CD4-positive, alpha-beta T cell (primary cell): ENCODE measurements at regions not wholly inside any gene's neighbourhood (a gene's known extent, or its start where the extent isn't known, plus 50 kb on each side); places are given as distances from the start of the nearest gene placed in this dataset.

ENCODE experiments used
- ATAC-seq: fragments of 200-7000 bp; cut with Tn5 transposase; one replicate; pipeline ENCODE4 v1.10.0; 2022; ENCODE audit warnings: mild to moderate bottlenecking; ENCODE audit not compliant: poor library complexity
- CTCF ChIA-PET: fragments of 350-600 bp; sonication (Branson Sonifier 250); formaldehyde crosslinking; loops from one replicate; lab custom pipeline; 2021; ENCODE audit warnings: antibody characterized with exemption, inconsistent platforms; lab: Charles Lee
- POLR2A ChIA-PET: fragments of 350-600 bp; sonication (Branson Sonifier 250); formaldehyde crosslinking; loops from one replicate; lab custom pipeline; 2021; ENCODE audit warnings: antibody characterized with exemption, inconsistent platforms; lab: Charles Lee
- DNase-seq, 14 experiments: peaks; one replicate each; pipeline ENCODE4 v3.0.0-alpha.2; 2013 to 2020; ENCODE audit warnings: mixed read lengths in 2 of 14
- H3K27ac ChIP-seq, 2 donors: one replicate each; pipeline versions ENCODE4 v1.5.1 to v1.7.0; 2013; ENCODE audit warnings: low read length in 2 of 2, low read depth in 1 of 2, mild to moderate bottlenecking in 1 of 2
- H3K27me3 ChIP-seq, 2 experiments: 1 replicate in 1 of 2; 2 replicates in 1 of 2; pipeline versions ENCODE4 v1.6.1 to v1.7.0; 2013; ENCODE audit warnings: low read length in 2 of 2, control low read depth in 1 of 2, mild to moderate bottlenecking in 1 of 2, moderate library complexity in 1 of 2; ENCODE audit not compliant: insufficient read depth in 2 of 2, control insufficient read depth in 1 of 2
- H3K36me3 ChIP-seq: one replicate; pipeline ENCODE4 v1.6.1; 2013; ENCODE audit warnings: low read length, control low read depth; ENCODE audit not compliant: insufficient read depth
- H3K4me1 ChIP-seq: one replicate; pipeline ENCODE4 v1.6.1; 2013; ENCODE audit warnings: low read length, control low read depth; ENCODE audit not compliant: insufficient read depth
- H3K4me3 ChIP-seq: one replicate; pipeline ENCODE4 v1.5.1; 2013; ENCODE audit warnings: mild to moderate bottlenecking, low read length, moderate library complexity
- H3K9me3 ChIP-seq, 2 experiments: 1 replicate in 1 of 2; 2 replicates in 1 of 2; pipeline versions ENCODE4 v1.6.1 to v1.7.0; 2013; ENCODE audit warnings: low read length in 2 of 2, mild to moderate bottlenecking in 2 of 2, control low read depth in 1 of 2, moderate library complexity in 1 of 2; ENCODE audit not compliant: control insufficient read depth in 1 of 2, insufficient read depth in 1 of 2
- H3K27ac Mint-ChIP-seq: one replicate; pipeline ENCODE4 v1.8.0; 2020; ENCODE audit warnings: mixed read lengths
- H3K27me3 Mint-ChIP-seq: one replicate; pipeline ENCODE4 v1.8.0; 2021; ENCODE audit warnings: mixed read lengths
- H3K36me3 Mint-ChIP-seq: one replicate; pipeline ENCODE4 v1.8.0; 2021; ENCODE audit warnings: low read depth, mixed read lengths
- H3K4me1 Mint-ChIP-seq: one replicate; pipeline ENCODE4 v1.8.0; 2021; ENCODE audit warnings: low read depth, mixed read lengths
- H3K4me3 Mint-ChIP-seq: one replicate; pipeline ENCODE4 v1.8.0; 2020; ENCODE audit warnings: mild to moderate bottlenecking, mixed read lengths
- H3K9me3 Mint-ChIP-seq: one replicate; pipeline ENCODE4 v1.8.0; 2020; ENCODE audit warnings: mixed read lengths
- CTCF ChIP-seq: fragments of 200-600 bp; IDR thresholded peaks from one replicate; pipeline ENCODE4 v1.8.0; 2022; ENCODE audit warnings: antibody characterized with exemption, mild to moderate bottlenecking
- intact Hi-C, 2 experiments: fragments of 100-400 bp; cut with DNase I in 1 of 2; cut with micrococcal nuclease in 1 of 2; formaldehyde crosslinking; loops; one replicate each; pipeline versions ENCODE4 v1.15.1 to v1.9.0; 2023 to 2025; cut with DNase I, micrococcal nuclease

GRCh38 chr3:180534828-180535227, 67.1 kb upstream of the TTC14 start:
- Histone ChIP-seq H3K9me3 (peaks cover 0 to 9% of the 10 kb centered on the region in 2 experiments), H3K36me3 (no peaks in the 10 kb centered on the region), H3K27me3 (no peaks in the 10 kb centered on the region), H3K4me1 (no peaks in the 10 kb centered on the region), H3K27ac (no peak overlapping the region), H3K4me3 (no peak overlapping the region)
- ATAC-seq (no peak), DNase-seq (no peak)
- peaks cover 8% of the 10 kb centered on the region for H3K9me3 Mint-ChIP-seq
- H3K4me1 Mint-ChIP-seq: no peaks in the 10 kb centered on the region
- H3K27ac Mint-ChIP-seq: no peak overlapping the region
- intact Hi-C loops: no loop called here
- ChIA-PET POLR2A (no interaction called here), CTCF (no interaction called here)
- H3K4me3 Mint-ChIP-seq: no peak overlapping the region
- TF ChIP-seq CTCF: no peak
- H3K27me3 Mint-ChIP-seq: no peaks in the 10 kb centered on the region
- H3K36me3 Mint-ChIP-seq: no peaks in the 10 kb centered on the region

- POLR2A ChIA-PET: no interaction called here
- no peak for TF ChIP-seq CTCF
- H3K27me3 Mint-ChIP-seq: peaks cover 5% of the 10 kb centered on the region
- no peaks in the 10 kb centered on the region for H3K36me3 Mint-ChIP-seq
- Histone ChIP-seq H3K4me3 (no peak overlapping the region), H3K9me3 (no peaks in the 10 kb centered on the region), H3K27me3 (no peaks in the 10 kb centered on the region), H3K27ac (no peak overlapping the region), H3K4me1 (no peaks in the 10 kb centered on the region), H3K36me3 (no peaks in the 10 kb centered on the region)
- DNase-seq (no peak), ATAC-seq (no peak)
- CTCF ChIA-PET: no interaction called here
- intact Hi-C loops: no loop called here
- no peak overlapping the region for H3K4me3 Mint-ChIP-seq
- no peak overlapping the region for H3K27ac Mint-ChIP-seq
- no peaks in the 10 kb centered on the region for H3K4me1 Mint-ChIP-seq
- H3K9me3 Mint-ChIP-seq: peaks cover 6% of the 10 kb centered on the region
Measured at GRCh38 chr3:180538493-180538892, 63.5 kb upstream of the TTC14 start.

GRCh38 chr3:180543877-180544276, 58.1 kb upstream of the TTC14 start:
- DNase-seq (no peak), ATAC-seq (no peak)
- H3K4me1 ChIP-seq: no peaks in the 10 kb centered on the region
- Mint-ChIP-seq H3K27me3 (peaks cover 22% of the 10 kb centered on the region), H3K36me3 (no peaks in the 10 kb centered on the region), H3K27ac (no peak overlapping the region), H3K4me3 (no peak overlapping the region), H3K4me1 (no peaks in the 10 kb centered on the region), H3K9me3 (no peaks in the 10 kb centered on the region)
- CTCF ChIA-PET: no interaction called here
- no peaks in the 10 kb centered on the region for H3K27me3 ChIP-seq
- TF ChIP-seq CTCF: no peak
- POLR2A ChIA-PET: no interaction called here
- H3K27ac ChIP-seq: no peak overlapping the region
- H3K9me3 ChIP-seq: no peaks in the 10 kb centered on the region
- intact Hi-C loops: no loop called here
- no peaks in the 10 kb centered on the region for H3K36me3 ChIP-seq
- H3K4me3 ChIP-seq: no peak overlapping the region
